Rectal smooth muscle tissue (tissue), 1 donor: ENCODE measurements at regions not wholly inside any gene's neighbourhood (a gene's known extent, or its start where the extent isn't known, plus 50 kb on each side); places are given as distances from the start of the nearest gene placed in this dataset.

Source experiments
- H3K27ac ChIP-seq: one replicate; pipeline ENCODE4 v1.7.0; 2013; ENCODE audit warnings: low read depth, low read length, inconsistent platforms
- H3K27me3 ChIP-seq: one replicate; pipeline ENCODE4 v1.7.0; 2013; ENCODE audit warnings: low read length; ENCODE audit not compliant: control insufficient read depth, insufficient read depth
- H3K36me3 ChIP-seq: one replicate; pipeline ENCODE4 v1.7.0; 2013; ENCODE audit warnings: low read length; ENCODE audit not compliant: control insufficient read depth, insufficient read depth
- H3K4me1 ChIP-seq: one replicate; pipeline ENCODE4 v1.7.0; 2013; ENCODE audit warnings: low read length; ENCODE audit not compliant: control insufficient read depth, insufficient read depth
- H3K4me3 ChIP-seq: one replicate; pipeline ENCODE4 v1.7.0; 2013; ENCODE audit warnings: low read length
- H3K9ac ChIP-seq: one replicate; pipeline ENCODE4 v1.7.0; 2013; ENCODE audit warnings: low read length

GRCh38 chr2:162934191-162934590, 95.6 kb upstream of the KCNH7 start:
- H3K4me3 ChIP-seq, result no peak overlapping the region
- no peak overlapping the region for H3K9ac ChIP-seq
- no peaks in the 10 kb centered on the region for H3K4me1 ChIP-seq

DNA sequence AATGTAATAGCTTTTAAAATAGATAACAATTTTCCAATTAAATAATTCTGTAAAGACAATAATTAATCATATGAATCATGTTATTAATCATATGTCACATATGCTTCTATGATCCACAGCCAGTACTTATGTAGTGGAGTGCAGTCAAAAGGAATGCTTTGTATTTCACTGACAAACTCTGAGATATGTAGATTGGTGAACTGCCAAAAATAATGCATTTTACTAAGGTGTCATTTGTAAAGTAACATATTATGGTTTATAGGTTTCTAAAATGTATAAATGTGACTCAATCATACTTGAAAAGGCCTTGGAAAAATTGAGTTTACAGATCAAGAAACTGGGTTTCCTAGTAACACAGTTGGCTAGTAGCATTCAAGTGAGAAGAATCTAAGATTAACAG, 93.8 kb upstream of the KCNH7 start:
- no peaks in the 10 kb centered on the region for H3K36me3 ChIP-seq
- no peak overlapping the region for H3K9ac ChIP-seq
- H3K27ac ChIP-seq, result no peak overlapping the region
- H3K4me3 ChIP-seq, result no peak overlapping the region
- H3K4me1 ChIP-seq, result no peaks in the 10 kb centered on the region
- no peaks in the 10 kb centered on the region for H3K27me3 ChIP-seq

More at GRCh38 chr2:162934191-162934590, 95.6 kb upstream of the KCNH7 start:
- Histone ChIP-seq H3K27ac (no peak overlapping the region), H3K27me3 (no peaks in the 10 kb centered on the region), H3K36me3 (no peaks in the 10 kb centered on the region)

DNA sequence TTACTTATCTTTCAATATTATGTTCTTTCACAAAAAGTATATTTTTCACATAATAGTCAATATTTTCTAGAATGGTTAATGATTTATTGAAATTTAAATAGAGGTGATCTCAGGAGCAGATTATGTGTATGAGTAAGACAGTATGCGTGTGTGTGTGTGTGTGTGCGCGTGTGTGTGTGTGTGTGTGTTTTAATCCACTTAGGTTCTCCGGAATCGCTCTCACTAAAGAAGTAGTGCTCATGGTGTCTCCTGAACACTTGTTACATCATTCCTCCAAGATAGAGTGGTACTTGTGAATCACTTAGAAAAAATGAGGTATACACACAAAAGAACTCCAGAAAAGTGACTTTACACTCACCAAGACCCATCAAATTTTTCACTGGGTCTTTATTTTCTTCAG, 91.0 kb upstream of the KCNH7 start:
- H3K36me3 ChIP-seq, result no peaks in the 10 kb centered on the region
- H3K27ac ChIP-seq, result no peak overlapping the region
- no peaks in the 10 kb centered on the region for H3K27me3 ChIP-seq
- H3K9ac ChIP-seq, result no peak overlapping the region
- no peak overlapping the region for H3K4me3 ChIP-seq
- H3K4me1 ChIP-seq, result no peaks in the 10 kb centered on the region

DNA sequence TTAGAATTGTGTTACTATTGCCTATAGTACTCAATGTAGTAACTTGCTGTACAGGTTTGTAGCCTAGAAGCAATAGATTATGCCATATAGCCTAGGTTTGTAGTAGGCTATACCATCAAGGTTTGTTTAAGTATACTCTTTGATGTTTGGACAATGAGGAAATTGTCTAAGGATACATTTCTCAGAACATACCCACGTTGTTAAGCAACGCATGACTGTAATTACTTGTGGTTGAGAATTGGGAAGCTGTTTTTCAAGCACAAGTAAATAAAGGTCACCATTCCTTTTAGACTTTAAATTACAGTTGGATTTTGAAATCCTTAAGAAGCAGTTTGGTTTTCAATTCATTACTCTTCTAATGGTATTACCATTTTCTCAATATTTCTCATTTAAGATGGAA, 89.8 kb upstream of the KCNH7 start:
- Histone ChIP-seq H3K4me1 (no peaks in the 10 kb centered on the region), H3K36me3 (no peaks in the 10 kb centered on the region), H3K4me3 (no peak overlapping the region), H3K27me3 (no peaks in the 10 kb centered on the region), H3K9ac (no peak overlapping the region), H3K27ac (no peak overlapping the region)

- Histone ChIP-seq H3K4me3 (no peak overlapping the region), H3K27ac (no peak overlapping the region), H3K27me3 (no peaks in the 10 kb centered on the region), H3K36me3 (no peaks in the 10 kb centered on the region), H3K9ac (no peak overlapping the region), H3K4me1 (no peaks in the 10 kb centered on the region)
These were observed 88.3 kb upstream of the KCNH7 start for GRCh38 chr2:162926907-162927306.

GRCh38 chr2:162926501-162926900, 87.9 kb upstream of the KCNH7 start:
- no peaks in the 10 kb centered on the region for H3K27me3 ChIP-seq
- H3K27ac ChIP-seq, result no peak overlapping the region

GRCh38 chr2:162925595-162925994, 87.0 kb upstream of the KCNH7 start:
- H3K4me1 ChIP-seq, result no peaks in the 10 kb centered on the region
- H3K27me3 ChIP-seq, result no peaks in the 10 kb centered on the region
- no peak overlapping the region for H3K4me3 ChIP-seq
- no peak overlapping the region for H3K27ac ChIP-seq
- H3K9ac ChIP-seq, result no peak overlapping the region
- H3K36me3 ChIP-seq, result no peaks in the 10 kb centered on the region

More at GRCh38 chr2:162926501-162926900, 87.9 kb upstream of the KCNH7 start:
- Histone ChIP-seq H3K36me3 (no peaks in the 10 kb centered on the region), H3K9ac (no peak overlapping the region), H3K4me3 (no peak overlapping the region), H3K4me1 (no peaks in the 10 kb centered on the region)

- Histone ChIP-seq H3K27me3 (no peaks in the 10 kb centered on the region), H3K27ac (no peak overlapping the region), H3K9ac (no peak overlapping the region), H3K4me1 (no peaks in the 10 kb centered on the region), H3K36me3 (no peaks in the 10 kb centered on the region), H3K4me3 (no peak overlapping the region)
These were observed 80.5 kb upstream of the KCNH7 start for GRCh38 chr2:162919111-162919510.

GRCh38 chr2:162917626-162918025, 79.1 kb upstream of the KCNH7 start:
- no peak overlapping the region for H3K27ac ChIP-seq

DNA sequence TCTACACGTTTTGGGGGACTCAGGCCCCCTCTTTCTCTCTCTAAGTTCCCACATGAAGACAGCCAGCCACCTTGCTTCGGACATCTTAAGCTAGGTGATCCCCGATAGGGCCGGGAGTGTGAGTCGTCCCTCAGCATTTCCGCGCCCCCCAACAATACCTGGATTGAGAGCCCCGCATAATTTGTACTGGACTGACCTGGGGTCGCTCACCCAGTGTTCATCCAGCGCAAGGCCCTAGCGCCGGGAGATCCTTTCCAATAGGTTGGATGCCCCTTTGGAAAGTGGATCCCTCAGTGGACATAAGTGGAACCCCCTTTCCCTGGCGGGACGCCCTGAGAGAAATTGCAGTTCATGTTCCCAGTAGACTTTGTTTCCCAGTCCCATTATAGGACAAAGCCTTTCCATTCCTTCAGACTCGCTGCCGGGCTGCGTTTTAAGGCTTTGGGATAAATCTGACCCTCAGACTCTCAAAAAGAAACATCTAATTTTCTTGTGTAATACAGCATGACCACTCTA, 77.8 kb upstream of the KCNH7 start:
- Histone ChIP-seq H3K36me3 (no peaks in the 10 kb centered on the region), H3K4me3 (no peak overlapping the region), H3K9ac (no peak overlapping the region), H3K4me1 (no peaks in the 10 kb centered on the region), H3K27ac (no peak overlapping the region), H3K27me3 (no peaks in the 10 kb centered on the region)

More at GRCh38 chr2:162917626-162918025, 79.1 kb upstream of the KCNH7 start:
- Histone ChIP-seq H3K9ac (no peak overlapping the region), H3K4me3 (no peak overlapping the region), H3K27me3 (no peaks in the 10 kb centered on the region), H3K36me3 (no peaks in the 10 kb centered on the region), H3K4me1 (no peaks in the 10 kb centered on the region)

DNA sequence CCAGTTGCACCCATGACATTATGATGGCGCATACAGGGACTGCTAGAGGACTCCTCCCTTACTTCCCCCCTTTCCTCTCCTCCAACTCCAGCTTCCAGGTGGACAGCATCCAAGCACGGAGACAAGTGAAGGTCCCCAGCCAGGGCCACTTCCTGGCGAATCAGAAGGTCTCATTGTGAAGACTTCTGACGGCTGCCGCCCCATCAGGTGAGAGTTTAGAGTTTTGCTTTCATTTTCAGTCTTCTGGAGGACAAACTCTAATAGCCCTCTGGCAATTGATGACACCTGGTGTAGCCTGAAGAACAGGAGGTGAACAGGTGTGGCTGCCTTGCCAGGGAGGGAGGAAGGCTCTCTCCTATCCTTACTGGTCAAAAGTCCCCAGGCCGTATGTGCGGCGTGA, 77.3 kb upstream of the KCNH7 start:
- Histone ChIP-seq H3K9ac (no peak overlapping the region), H3K27me3 (no peaks in the 10 kb centered on the region), H3K27ac (no peak overlapping the region), H3K4me3 (no peak overlapping the region), H3K4me1 (no peaks in the 10 kb centered on the region), H3K36me3 (no peaks in the 10 kb centered on the region)

DNA sequence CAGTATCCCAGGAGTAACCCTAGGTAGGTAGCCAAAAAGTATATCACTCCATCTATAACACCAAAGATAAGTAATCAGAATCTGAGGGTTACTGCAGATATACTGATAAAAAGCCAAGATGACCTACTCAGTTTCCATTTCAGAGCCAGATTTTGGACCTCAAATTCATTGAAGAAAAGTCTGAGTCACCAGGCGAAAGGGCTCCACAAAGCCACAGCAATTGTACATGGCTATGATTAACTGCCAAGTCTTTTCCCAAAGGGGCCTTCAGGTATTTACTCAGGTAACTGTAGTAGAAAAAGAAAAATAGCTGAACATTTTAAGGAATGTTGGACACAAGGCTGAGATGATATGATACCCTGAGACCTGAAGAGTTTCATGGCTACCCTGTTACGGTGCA, 75.6 kb upstream of the KCNH7 start:
- Histone ChIP-seq H3K4me1 (no peaks in the 10 kb centered on the region), H3K27me3 (no peaks in the 10 kb centered on the region), H3K27ac (no peak overlapping the region), H3K9ac (no peak overlapping the region), H3K4me3 (no peak overlapping the region), H3K36me3 (no peaks in the 10 kb centered on the region)

DNA sequence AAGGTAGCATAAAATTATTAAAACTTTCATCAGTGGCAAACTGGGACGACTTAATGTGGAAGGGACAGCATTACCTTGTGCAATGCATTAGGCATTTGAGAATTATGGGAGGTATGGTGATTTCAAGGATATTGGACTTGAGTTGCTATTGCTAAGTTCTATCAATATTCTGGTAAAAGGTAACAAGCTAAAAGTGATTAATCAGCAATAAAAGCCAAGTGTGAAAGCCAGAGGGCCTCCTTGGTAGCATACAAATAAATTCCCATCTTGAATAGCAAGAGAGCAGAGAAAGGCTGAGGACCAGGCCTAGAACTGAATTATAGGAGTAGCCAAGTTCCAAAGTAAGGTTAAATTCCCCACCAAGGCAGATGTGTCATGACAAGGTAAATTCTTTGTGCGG, 74.2 kb upstream of the KCNH7 start:
- Histone ChIP-seq H3K4me1 (no peaks in the 10 kb centered on the region), H3K27ac (no peak overlapping the region), H3K4me3 (no peak overlapping the region), H3K9ac (no peak overlapping the region), H3K27me3 (no peaks in the 10 kb centered on the region), H3K36me3 (no peaks in the 10 kb centered on the region)
